ENCODE measurements at regions not wholly inside any gene's neighbourhood (a gene's known extent, or its start where the extent isn't known, plus 50 kb on each side); places are given as distances from the start of the nearest gene placed in this dataset.
"Not testable (repeated sequence)": the region's sequence is repeated elsewhere in the genome, so short reads cannot be mapped to it uniquely, and the experiment has no call there.

- no peak for DNase-seq
Observed at GRCh38 chr9:89844535-89844934, 239.7 kb downstream of the GADD45G start.

GRCh38 chr9:89845321-89845720 lies 240.5 kb downstream of the GADD45G start:
- no peak for DNase-seq

- DNase-seq = no peak
Observed at GRCh38 chr9:89845862-89846261, 241.1 kb downstream of the GADD45G start.

- DNase-seq = no peak
Observed at GRCh38 chr9:89848060-89849040, 243.5 kb downstream of the GADD45G start.

- no peak for DNase-seq
Observed at GRCh38 chr9:89849096-89849495, 244.3 kb downstream of the GADD45G start.

- no peak for DNase-seq
Observed at GRCh38 chr9:89850153-89850552, 245.3 kb downstream of the GADD45G start.

GRCh38 chr9:89850631-89851325 lies 246.0 kb downstream of the GADD45G start:
- no peak for DNase-seq

- DNase-seq = no peak
Observed at GRCh38 chr9:89853161-89853560, 248.3 kb downstream of the GADD45G start.

GRCh38 chr9:89853931-89854330 lies 249.1 kb downstream of the GADD45G start:
- DNase-seq = no peak

- DNase-seq = no peak
Observed at GRCh38 chr9:89854715-89855475, 250.1 kb downstream of the GADD45G start.

GRCh38 chr9:89856296-89856695 lies 251.5 kb downstream of the GADD45G start:
- peak; percentile 41 for DNase-seq

- peak; percentile 73 for DNase-seq
Observed at GRCh38 chr9:89856950-89857349, 252.1 kb downstream of the GADD45G start.

GRCh38 chr9:89859842-89860241 lies 255.0 kb downstream of the GADD45G start:
- peak; percentile 43 for DNase-seq

- DNase-seq = not testable (repeated sequence)
Observed at GRCh38 chr9:89861371-89861770, 256.6 kb downstream of the GADD45G start.

GRCh38 chr9:89862316-89862715 lies 257.5 kb downstream of the GADD45G start:
- no peak for DNase-seq

GRCh38 chr9:89863141-89863540 lies 258.3 kb downstream of the GADD45G start:
- no peak for DNase-seq

- DNase-seq = no peak
Observed at GRCh38 chr9:89863837-89864236, 259.0 kb downstream of the GADD45G start.

- DNase-seq = no peak
Observed at GRCh38 chr9:89864257-89864656, 259.4 kb downstream of the GADD45G start.

GRCh38 chr9:89864731-89865130 lies 259.9 kb downstream of the GADD45G start:
- DNase-seq = no peak

GRCh38 chr9:89865357-89865756 lies 260.5 kb downstream of the GADD45G start:
- no peak for DNase-seq

- DNase-seq = no peak
Observed at GRCh38 chr9:89865981-89866380, 261.2 kb downstream of the GADD45G start.

GRCh38 chr9:89866701-89867100 lies 261.9 kb downstream of the GADD45G start:
- no peak for DNase-seq

GRCh38 chr9:89868100-89868499 lies 263.3 kb downstream of the GADD45G start:
- no peak for DNase-seq
